Stimulated activated CD8-positive, alpha-beta memory T cell treated with anti-CD3 and anti-CD28 coated beads, Interleukin-7, amount 100 ng/mL, for 1 hour (primary cell): ENCODE measurements at regions not wholly inside any gene's neighbourhood (a gene's known extent, or its start where the extent isn't known, plus 50 kb on each side); places are given as distances from the start of the nearest gene placed in this dataset.
"Not testable (repeated sequence)": the region's sequence is repeated elsewhere in the genome, so short reads cannot be mapped to it uniquely, and the experiment has no call there.

Source experiments
- DNase-seq, 2 donors: peaks; one replicate each; pipeline ENCODE4 v3.0.0-alpha.2; 2020; ENCODE audit warnings: low read depth in 2 of 2

GRCh38 chr15:31669158-31669908 is 342.7 kb downstream of the KLF13 start:
- not testable (repeated sequence) for DNase-seq

DNA sequence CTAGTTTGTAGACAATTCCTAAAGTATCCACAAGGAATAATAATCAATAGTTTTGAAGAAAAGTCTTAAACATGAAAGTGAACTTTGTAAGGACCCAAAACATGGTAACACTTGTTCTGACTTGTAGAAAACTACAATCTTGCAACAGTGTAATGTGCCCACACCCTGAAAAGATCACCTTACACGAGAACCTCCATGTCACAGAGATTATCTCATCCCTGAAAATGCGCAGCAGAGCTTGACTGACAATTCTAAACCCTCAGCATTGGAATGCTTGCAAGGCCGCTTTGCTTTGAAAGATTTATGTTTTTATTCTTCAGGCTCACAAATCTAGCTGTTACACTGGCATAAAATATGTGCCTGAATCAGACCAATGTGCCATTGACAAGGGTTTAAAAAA is 346.6 kb downstream of the KLF13 start:
- not testable (repeated sequence) for DNase-seq

GRCh38 chr15:31681529-31682259 is 348.6 kb upstream of the CHRNA7 start:
- not testable (repeated sequence) for DNase-seq

- DNase-seq = not testable (repeated sequence)
Measured at GRCh38 chr15:31687088-31687487, 343.2 kb upstream of the CHRNA7 start.

- not testable (repeated sequence) for DNase-seq
Measured at GRCh38 chr15:31696509-31696908, 333.8 kb upstream of the CHRNA7 start.

DNA sequence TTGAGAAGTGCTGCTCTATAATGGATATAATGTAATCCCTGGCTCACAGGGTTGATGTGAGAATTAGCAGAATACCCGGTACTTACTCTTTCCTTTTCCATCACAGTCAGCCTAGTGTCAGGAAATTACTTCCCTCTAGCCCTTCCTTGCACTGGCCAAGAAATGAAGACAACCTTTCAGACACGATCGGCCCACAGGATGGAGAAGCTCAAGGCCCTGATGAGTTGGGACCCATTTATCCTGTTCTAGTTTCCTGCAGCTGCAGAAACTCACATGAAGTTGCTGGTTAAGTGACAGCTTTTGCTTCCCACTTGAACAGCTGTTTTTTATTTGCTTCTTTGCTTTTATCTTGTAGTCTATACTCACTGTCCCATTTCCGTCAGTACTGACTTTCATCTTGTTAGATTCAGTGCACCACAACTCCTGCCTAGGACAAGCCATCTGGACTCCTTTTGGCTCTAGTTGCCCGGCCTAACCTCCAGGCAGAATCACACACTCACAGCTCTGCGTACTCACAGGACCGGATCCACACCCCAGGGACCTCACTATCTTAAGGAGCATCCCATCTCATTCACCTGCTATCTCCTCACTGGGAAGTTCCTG is 325.1 kb upstream of the CHRNA7 start:
- not testable (repeated sequence) for DNase-seq

- not testable (repeated sequence) for DNase-seq
Measured at GRCh38 chr15:31707944-31708702, 322.2 kb upstream of the CHRNA7 start.

- DNase-seq = not testable (repeated sequence)
Measured at GRCh38 chr15:31708703-31709327, 321.5 kb upstream of the CHRNA7 start.

GRCh38 chr15:31709479-31709878 is 320.8 kb upstream of the CHRNA7 start:
- DNase-seq = not testable (repeated sequence)

- not testable (repeated sequence) for DNase-seq
Measured at GRCh38 chr15:31710806-31711205, 319.5 kb upstream of the CHRNA7 start.

- DNase-seq = not testable (repeated sequence)
Measured at GRCh38 chr15:31715208-31715607, 315.1 kb upstream of the CHRNA7 start.

GRCh38 chr15:31718625-31719024 is 311.7 kb upstream of the CHRNA7 start:
- not testable (repeated sequence) for DNase-seq

GRCh38 chr15:31719396-31720022 is 310.8 kb upstream of the CHRNA7 start:
- DNase-seq = not testable (repeated sequence)

DNA sequence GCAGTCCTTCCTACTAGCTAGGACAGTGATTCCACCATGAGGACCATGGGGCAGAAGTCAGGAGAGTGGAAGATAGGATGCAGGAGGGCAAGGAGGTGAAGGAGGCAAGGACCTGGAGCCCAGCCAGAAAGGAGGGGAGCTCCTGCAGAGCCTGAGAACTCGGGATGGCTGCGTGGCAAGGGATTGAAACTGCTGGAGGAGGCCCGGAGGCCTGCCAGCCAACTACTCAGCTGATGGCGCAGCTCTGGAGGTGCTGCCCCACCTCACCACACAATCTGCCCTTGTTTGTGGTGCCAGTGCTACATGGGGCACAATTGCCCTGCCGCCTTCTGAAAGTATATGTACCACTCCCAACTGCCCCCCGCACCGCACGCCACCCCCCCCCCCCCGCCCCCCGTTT is 307.3 kb upstream of the CHRNA7 start:
- DNase-seq = not testable (repeated sequence)

DNA sequence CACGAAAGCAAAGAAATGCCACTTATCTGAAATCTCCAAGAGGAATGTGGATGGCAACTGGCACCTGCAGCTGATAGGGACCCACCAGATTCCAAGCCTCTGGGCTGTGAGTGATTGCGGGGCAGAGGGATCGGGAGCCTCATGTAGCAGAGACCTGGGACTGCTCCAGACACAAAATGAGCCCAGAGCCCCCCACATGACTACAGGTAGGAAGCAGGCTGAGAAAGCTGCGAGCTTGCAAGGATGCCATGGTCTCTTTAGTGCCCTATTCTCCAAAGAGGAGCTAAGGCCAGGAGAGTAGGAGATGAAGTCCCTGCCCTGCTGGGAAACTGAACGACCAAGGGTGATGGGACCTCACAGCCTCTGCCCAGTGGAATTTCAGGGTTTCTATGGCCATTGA is 305.4 kb upstream of the CHRNA7 start:
- not testable (repeated sequence) for DNase-seq

- DNase-seq = not testable (repeated sequence)
Measured at GRCh38 chr15:31725619-31726018, 304.7 kb upstream of the CHRNA7 start.

GRCh38 chr15:31727612-31728011 is 302.7 kb upstream of the CHRNA7 start:
- no peak for DNase-seq

- DNase-seq = no peak
Measured at GRCh38 chr15:31732726-31733125, 297.6 kb upstream of the CHRNA7 start.

DNA sequence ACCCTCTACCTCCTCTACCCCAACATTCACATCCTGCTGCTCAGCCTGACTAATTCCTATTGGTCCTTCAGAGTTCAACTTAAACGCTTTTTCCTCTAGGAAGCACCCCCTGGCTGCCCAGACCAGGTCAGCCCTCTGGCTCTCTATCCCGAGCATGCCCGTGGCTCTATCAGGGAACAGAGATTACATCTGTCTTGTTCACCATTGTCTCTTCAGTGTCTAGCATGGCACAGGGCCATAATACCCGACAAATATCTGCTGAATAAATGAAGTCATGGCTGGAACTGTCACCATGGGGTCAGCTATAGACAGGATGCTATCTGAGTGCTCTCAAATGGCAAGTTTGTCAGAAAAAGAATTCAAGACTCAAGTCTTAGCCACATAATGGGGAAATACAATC is 296.9 kb upstream of the CHRNA7 start:
- DNase-seq = no peak

DNA sequence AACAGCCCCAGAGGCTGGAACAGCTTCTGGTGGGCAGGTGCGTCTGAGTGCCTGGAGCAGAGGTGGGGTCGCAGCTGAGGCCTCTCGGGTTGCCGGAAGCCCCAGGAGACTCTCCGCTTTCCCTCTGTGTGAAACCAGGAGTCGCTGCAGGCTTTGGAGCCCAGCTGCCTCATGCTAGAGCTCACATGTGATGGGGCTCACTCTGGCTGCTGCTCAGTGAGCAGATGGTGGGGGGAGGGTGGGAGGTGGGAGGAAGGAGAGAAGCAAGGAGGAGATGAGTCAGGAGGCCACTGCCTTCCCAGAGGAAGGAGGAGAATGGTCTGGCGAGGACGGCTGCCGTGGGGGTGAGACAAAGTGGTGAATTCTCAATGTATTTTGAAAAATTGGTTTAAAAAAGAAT is 290.1 kb upstream of the CHRNA7 start:
- DNase-seq = no peak

GRCh38 chr15:31745841-31746240 is 284.5 kb upstream of the CHRNA7 start:
- no peak for DNase-seq
